Retinal pigment epithelial cell (primary cell): ENCODE measurements at regions not wholly inside any gene's neighbourhood (a gene's known extent, or its start where the extent isn't known, plus 50 kb on each side); places are given as distances from the start of the nearest gene placed in this dataset.

Source experiments
- DNase-seq: peaks from one replicate; pipeline ENCODE4 v3.0.0-alpha.2; 2010; ENCODE audit warnings: low read depth
- H3K4me3 ChIP-seq: 2 replicates; pipeline ENCODE4 v1.5.1; 2011; ENCODE audit warnings: mild to moderate bottlenecking, low read length, control low read depth, moderate library complexity
- TF ChIP-seq, protein P1 (sequence below): conservative IDR thresholded peaks from 2 replicates; pipeline ENCODE4 v1.5.1; 2011; ENCODE audit warnings: low read depth, low read length, control low read depth, inconsistent platforms

GRCh38 chr4:15297344-15297743 is 130.5 kb upstream of the C1QTNF7 start:
- TF ChIP-seq, protein P1, sequence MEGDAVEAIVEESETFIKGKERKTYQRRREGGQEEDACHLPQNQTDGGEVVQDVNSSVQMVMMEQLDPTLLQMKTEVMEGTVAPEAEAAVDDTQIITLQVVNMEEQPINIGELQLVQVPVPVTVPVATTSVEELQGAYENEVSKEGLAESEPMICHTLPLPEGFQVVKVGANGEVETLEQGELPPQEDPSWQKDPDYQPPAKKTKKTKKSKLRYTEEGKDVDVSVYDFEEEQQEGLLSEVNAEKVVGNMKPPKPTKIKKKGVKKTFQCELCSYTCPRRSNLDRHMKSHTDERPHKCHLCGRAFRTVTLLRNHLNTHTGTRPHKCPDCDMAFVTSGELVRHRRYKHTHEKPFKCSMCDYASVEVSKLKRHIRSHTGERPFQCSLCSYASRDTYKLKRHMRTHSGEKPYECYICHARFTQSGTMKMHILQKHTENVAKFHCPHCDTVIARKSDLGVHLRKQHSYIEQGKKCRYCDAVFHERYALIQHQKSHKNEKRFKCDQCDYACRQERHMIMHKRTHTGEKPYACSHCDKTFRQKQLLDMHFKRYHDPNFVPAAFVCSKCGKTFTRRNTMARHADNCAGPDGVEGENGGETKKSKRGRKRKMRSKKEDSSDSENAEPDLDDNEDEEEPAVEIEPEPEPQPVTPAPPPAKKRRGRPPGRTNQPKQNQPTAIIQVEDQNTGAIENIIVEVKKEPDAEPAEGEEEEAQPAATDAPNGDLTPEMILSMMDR: no peak
- no peak for DNase-seq
- H3K4me3 ChIP-seq: no peak overlapping the region

GRCh38 chr4:15299627-15300026 is 128.2 kb upstream of the C1QTNF7 start:
- H3K4me3 ChIP-seq: no peak overlapping the region
- TF ChIP-seq, protein P1: no peak
- DNase-seq: no peak

DNA sequence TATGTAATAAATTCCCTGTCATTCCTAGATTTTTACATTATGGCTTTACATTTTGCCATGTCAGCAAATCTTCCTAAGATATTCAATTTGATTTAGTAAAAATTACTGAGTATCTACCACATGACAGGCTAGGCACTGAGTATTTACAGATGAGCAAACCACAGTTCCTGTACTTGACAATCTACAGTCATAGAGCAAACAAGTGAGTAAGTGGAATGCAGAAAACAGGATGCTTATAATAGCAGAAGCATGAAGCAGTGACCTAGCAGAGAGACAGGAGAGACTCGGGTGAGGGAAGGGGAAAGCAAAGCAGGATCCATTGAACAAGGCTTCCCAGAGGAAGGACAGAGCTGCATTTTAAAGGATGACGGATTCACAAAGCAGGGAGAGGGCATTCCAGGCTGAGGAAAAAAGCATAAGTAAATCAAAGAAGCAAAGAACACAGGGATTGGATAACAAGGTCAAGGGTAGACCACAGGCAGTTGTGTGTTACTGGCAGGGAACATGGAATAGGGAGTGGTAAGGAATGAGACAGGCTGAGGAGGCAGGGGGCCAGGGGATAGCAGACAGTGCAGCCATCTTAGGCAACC is 124.7 kb upstream of the C1QTNF7 start:
- H3K4me3 ChIP-seq: no peak overlapping the region
- TF ChIP-seq, protein P1: no peak
- no peak for DNase-seq

DNA sequence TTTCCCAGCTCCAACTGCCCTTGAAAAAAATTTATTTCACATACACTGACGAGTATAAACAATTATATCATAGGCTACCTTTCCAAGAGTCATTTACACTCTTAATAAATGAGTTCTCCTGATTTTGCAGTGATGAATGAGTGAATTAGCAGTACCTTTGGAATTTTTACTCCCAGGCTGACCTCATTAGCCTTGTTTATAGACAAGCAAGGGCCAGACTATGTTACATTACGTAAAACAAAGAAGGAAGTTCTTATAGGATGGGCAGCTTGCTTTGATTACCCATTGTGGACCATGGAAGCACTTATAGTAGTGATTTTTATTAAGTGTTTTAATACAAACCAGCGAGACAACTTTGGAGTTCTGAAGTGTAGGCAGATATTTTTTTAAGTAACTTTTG is 112.9 kb upstream of the C1QTNF7 start:
- no peak for DNase-seq
- no peak overlapping the region for H3K4me3 ChIP-seq
- TF ChIP-seq, protein P1: no peak

GRCh38 chr4:15317246-15317645 is 110.6 kb upstream of the C1QTNF7 start:
- TF ChIP-seq, protein P1: no peak
- H3K4me3 ChIP-seq: no peak overlapping the region
- DNase-seq: no peak

GRCh38 chr4:15318621-15319348 is 109.0 kb upstream of the C1QTNF7 start:
- DNase-seq: no peak
- H3K4me3 ChIP-seq: no peak overlapping the region
- TF ChIP-seq, protein P1: no peak

- DNase-seq: no peak
- no peak overlapping the region for H3K4me3 ChIP-seq
- TF ChIP-seq, protein P1: no peak
Measured at GRCh38 chr4:15320121-15320678, 107.6 kb upstream of the C1QTNF7 start.
